ENCODE measurements at regions not wholly inside any gene's neighbourhood (a gene's known extent, or its start where the extent isn't known, plus 50 kb on each side); places are given as distances from the start of the nearest gene placed in this dataset.

- DNase-seq (ENCODE audit: low read depth, low spot score): no peak
- Histone ChIP-seq H3K27me3 (ENCODE audit: control insufficient read depth in 2 of 2, insufficient read depth in 2 of 2, low read length in 2 of 2) (no peaks in the 10 kb centered on the region), H2AFZ (ENCODE audit: low read depth, low read length) (no peak overlapping the region), H3K4me1 (ENCODE audit: control insufficient read depth, extremely low read depth, insufficient read depth, low read length) (peaks cover 45% of the 10 kb centered on the region), H3K9ac (replicated peaks; ENCODE audit: extremely low read depth, insufficient read depth, low read length) (no peak overlapping the region), H3K4me2 (ENCODE audit: insufficient read depth, low read length) (no peak overlapping the region), H4K20me1 (replicated peaks; ENCODE audit: control insufficient read depth, extremely low read depth, insufficient read depth, low read length) (no peaks in the 10 kb centered on the region), H3K79me2 (ENCODE audit: control insufficient read depth, insufficient read depth, low read length) (no peaks in the 10 kb centered on the region), H3K36me3 (ENCODE audit: control insufficient read depth in 2 of 2, extremely low read depth in 1 of 2, insufficient read depth in 2 of 2, low read length in 2 of 2) (no peaks in the 10 kb centered on the region), H3K4me3 (replicated peaks in 1 of 3; ENCODE audit: insufficient read depth in 1 of 3, low read depth in 1 of 3, low read length in 3 of 3) (no peak overlapping the region), H3K9me3 (replicated peaks; ENCODE audit: control insufficient read depth, insufficient read depth, low read length) (no peaks in the 10 kb centered on the region), H3K9me1 (replicated peaks; ENCODE audit: control insufficient read depth, extremely low read depth, insufficient read depth, low read length) (no peaks in the 10 kb centered on the region), H3K27ac (ENCODE audit: insufficient read depth, low read depth, low read length) (no peak overlapping the region)
- POLR2A ChIA-PET: no interaction called here
- no TSS peak for BruUV-seq (replicated peaks)
- dilution Hi-C loops (cut with MboI; ENCODE audit: extremely low pct_ligation_motif_present, low sequenced_read_pairs): loop anchor here (10.0 to 25.0 kb wide), 2 partner anchors 496 to 698 kb away; partner anchors contain the start of gene PRICKLE1
- TF ChIP-seq POLR2A (IDR thresholded peaks at IDR 0.05; ENCODE audit: low read depth, low read length) (no peak), MAX (IDR thresholded peaks at IDR 0.05; ENCODE audit: insufficient read depth, insufficient read length) (no peak), FOS (IDR thresholded peaks at IDR 0.05; ENCODE audit: borderline replicate concordance, insufficient read depth, low read length) (no peak), JUN (IDR thresholded peaks at IDR 0.05; ENCODE audit: borderline replicate concordance, insufficient read depth, insufficient read length, low read depth) (no peak), GATA2 (IDR thresholded peaks at IDR 0.05; ENCODE audit: insufficient read depth, insufficient read length, low read depth, low read length) (no peak), MYC (IDR thresholded peaks at IDR 0.05; ENCODE audit: low read depth, low read length) (no peak), EZH2 (IDR thresholded peaks at IDR 0.05; ENCODE audit: borderline replicate concordance, low read depth, low read length, severe bottlenecking) (no peak), POLR2AphosphoS5 (IDR thresholded peaks at IDR 0.05; ENCODE audit: insufficient read depth, low read depth, low read length) (no peak)
- TF ChIP-seq, protein P1, sequence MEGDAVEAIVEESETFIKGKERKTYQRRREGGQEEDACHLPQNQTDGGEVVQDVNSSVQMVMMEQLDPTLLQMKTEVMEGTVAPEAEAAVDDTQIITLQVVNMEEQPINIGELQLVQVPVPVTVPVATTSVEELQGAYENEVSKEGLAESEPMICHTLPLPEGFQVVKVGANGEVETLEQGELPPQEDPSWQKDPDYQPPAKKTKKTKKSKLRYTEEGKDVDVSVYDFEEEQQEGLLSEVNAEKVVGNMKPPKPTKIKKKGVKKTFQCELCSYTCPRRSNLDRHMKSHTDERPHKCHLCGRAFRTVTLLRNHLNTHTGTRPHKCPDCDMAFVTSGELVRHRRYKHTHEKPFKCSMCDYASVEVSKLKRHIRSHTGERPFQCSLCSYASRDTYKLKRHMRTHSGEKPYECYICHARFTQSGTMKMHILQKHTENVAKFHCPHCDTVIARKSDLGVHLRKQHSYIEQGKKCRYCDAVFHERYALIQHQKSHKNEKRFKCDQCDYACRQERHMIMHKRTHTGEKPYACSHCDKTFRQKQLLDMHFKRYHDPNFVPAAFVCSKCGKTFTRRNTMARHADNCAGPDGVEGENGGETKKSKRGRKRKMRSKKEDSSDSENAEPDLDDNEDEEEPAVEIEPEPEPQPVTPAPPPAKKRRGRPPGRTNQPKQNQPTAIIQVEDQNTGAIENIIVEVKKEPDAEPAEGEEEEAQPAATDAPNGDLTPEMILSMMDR (IDR thresholded peaks at IDR 0.05; ENCODE audit: extremely low read depth in 1 of 2, insufficient read depth in 1 of 2, low read depth in 1 of 2, low read length in 2 of 2): no peak
- CTCF ChIA-PET: interaction anchor here (1.3 to 5.4 kb wide), 10 partner anchors 8 to 951 kb away, joined by 3 to 101 read pairs (median 8); no protein-coding TSS in a partner anchor
- no peak for FAIRE-seq
- intact Hi-C loops (cut with micrococcal nuclease): loop anchor here (2.0 to 10.0 kb wide), 5 partner anchors 322 to 1258 kb away; no protein-coding TSS in a partner anchor
These were observed 268.8 kb downstream of the ADAMTS20 start for GRCh38 chr12:43283206-43283605.

All from endothelial cell of umbilical vein (primary cell).